ENCODE measurements at regions not wholly inside any gene's neighbourhood (a gene's known extent, or its start where the extent isn't known, plus 50 kb on each side); places are given as distances from the start of the nearest gene placed in this dataset.

DNA sequence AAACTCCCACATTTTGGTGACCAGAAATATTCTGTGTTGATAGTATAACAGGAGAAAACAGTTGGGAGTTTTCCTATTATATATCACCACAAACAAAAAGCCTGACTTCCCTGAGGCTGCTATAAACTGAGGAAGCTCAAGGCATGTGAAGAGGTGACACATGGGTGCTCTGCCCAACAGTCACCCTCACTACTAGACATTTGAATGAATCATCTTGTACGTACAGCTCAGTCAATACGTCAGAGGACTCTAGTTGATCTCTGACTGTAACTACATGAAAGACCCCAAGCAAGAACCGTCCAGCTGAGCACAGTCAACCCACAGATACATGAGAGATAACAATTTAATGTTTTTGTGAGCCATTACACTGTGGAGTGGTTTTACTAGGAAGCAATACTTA, 338.3 kb upstream of the ATP11B start:
- TF ChIP-seq, protein P1, sequence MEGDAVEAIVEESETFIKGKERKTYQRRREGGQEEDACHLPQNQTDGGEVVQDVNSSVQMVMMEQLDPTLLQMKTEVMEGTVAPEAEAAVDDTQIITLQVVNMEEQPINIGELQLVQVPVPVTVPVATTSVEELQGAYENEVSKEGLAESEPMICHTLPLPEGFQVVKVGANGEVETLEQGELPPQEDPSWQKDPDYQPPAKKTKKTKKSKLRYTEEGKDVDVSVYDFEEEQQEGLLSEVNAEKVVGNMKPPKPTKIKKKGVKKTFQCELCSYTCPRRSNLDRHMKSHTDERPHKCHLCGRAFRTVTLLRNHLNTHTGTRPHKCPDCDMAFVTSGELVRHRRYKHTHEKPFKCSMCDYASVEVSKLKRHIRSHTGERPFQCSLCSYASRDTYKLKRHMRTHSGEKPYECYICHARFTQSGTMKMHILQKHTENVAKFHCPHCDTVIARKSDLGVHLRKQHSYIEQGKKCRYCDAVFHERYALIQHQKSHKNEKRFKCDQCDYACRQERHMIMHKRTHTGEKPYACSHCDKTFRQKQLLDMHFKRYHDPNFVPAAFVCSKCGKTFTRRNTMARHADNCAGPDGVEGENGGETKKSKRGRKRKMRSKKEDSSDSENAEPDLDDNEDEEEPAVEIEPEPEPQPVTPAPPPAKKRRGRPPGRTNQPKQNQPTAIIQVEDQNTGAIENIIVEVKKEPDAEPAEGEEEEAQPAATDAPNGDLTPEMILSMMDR (conservative IDR thresholded peaks at IDR 0.05): no peak
- TF ChIP-seq ZFX (IDR thresholded peaks at IDR 0.05): no peak

All from C4-2B (cell line).